Thymus (tissue), 11 donors: ENCODE measurements at regions not wholly inside any gene's neighbourhood (a gene's known extent, or its start where the extent isn't known, plus 50 kb on each side); places are given as distances from the start of the nearest gene placed in this dataset.

Experiments used
- DNase-seq, 9 donors: peaks; one replicate each; pipeline ENCODE4 v3.0.0-alpha.2; 2013; ENCODE audit warnings: low spot score in 9 of 9, low read depth in 6 of 9, missing footprints in 1 of 9
- H3K27ac ChIP-seq, 2 donors: one replicate each; pipeline ENCODE4 v1.5.1; 2013; ENCODE audit warnings: control low read depth in 1 of 2, low read depth in 1 of 2, low read length in 1 of 2, mild to moderate bottlenecking in 1 of 2, moderate library complexity in 1 of 2
- H3K27me3 ChIP-seq, 2 donors: one replicate each; pipeline ENCODE4 v1.5.1; 2013; ENCODE audit warnings: low read length in 1 of 2; ENCODE audit not compliant: control insufficient read depth in 2 of 2, insufficient read depth in 1 of 2
- H3K36me3 ChIP-seq, 2 donors: one replicate each; pipeline ENCODE4 v1.5.1; 2013; ENCODE audit warnings: low read length in 1 of 2, mild to moderate bottlenecking in 1 of 2, moderate library complexity in 1 of 2; ENCODE audit not compliant: control insufficient read depth in 2 of 2, insufficient read depth in 2 of 2
- H3K4me1 ChIP-seq, 2 donors: one replicate each; pipeline ENCODE4 v1.5.1; 2013; ENCODE audit warnings: low read length in 2 of 2; ENCODE audit not compliant: control insufficient read depth in 2 of 2, insufficient read depth in 2 of 2
- H3K4me3 ChIP-seq, 2 donors: one replicate each; pipeline ENCODE4 v1.5.1; 2013; ENCODE audit warnings: low read length in 2 of 2, control low read depth in 1 of 2, mild to moderate bottlenecking in 1 of 2
- H3K9me3 ChIP-seq, 2 donors: one replicate each; pipeline ENCODE4 v1.5.1; 2013; ENCODE audit warnings: low read length in 1 of 2, mild to moderate bottlenecking in 1 of 2; ENCODE audit not compliant: control insufficient read depth in 2 of 2, insufficient read depth in 1 of 2
- WGBS: extraction: QIAGEN DNeasy Blood & Tissue Kit; methylation state at CpG from one replicate; pipeline ENCODE4 v1.1.7; 2013; 5-methylcytosine and 5-hydroxymethylcytosine counted together
- donor health status: healthy.

DNA sequence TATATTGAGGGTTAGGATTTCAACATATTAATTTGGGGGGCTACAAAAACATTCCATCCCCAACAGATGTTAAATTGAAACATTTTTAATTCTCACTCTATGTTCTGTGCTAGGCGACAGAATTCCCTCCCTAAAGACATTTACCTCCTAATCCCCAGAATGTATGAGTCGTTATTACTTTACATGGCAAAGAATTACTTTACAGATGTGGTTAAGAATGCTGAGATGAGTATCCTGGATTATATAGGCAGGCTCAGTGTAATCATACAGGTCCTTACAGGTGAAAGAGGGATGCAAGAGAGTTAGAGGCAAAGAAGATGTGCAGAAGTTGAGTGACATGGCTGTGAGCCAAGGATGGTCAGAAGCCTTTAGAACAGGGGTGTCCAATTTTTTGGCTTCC lies 974.1 kb upstream of the ACVR2A start:
- H3K9me3 ChIP-seq = no peaks in the 10 kb centered on the region
- no peak for DNase-seq
- no peak overlapping the region for H3K27ac ChIP-seq
- no peak overlapping the region for H3K4me3 ChIP-seq
- H3K27me3 ChIP-seq = no peaks in the 10 kb centered on the region
- H3K4me1 ChIP-seq = no peaks in the 10 kb centered on the region
- 94% methylated on average over 2 of the region's 2 CpGs for WGBS
- H3K36me3 ChIP-seq = no peaks in the 10 kb centered on the region

DNA sequence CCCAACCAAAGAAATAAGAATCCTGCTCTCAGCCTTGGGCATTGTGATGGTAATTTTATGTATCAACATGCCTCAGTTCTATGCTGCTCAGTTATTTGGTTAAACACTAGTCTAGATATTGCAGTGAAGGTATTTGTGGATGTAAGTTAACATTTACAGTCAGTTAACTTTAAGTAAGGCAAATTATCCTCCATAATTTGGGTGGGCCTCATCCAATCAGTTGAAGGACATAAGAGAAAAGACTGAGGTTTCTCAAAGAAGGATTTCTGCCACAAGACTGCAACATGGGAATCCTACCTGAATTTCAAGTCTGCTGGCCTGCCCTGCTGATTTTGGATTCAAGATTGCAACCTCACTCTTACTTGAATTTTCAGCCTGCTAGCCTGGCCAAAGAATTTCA lies 975.5 kb upstream of the ACVR2A start:
- H3K9me3 ChIP-seq = no peaks in the 10 kb centered on the region
- H3K36me3 ChIP-seq = no peaks in the 10 kb centered on the region
- no peaks in the 10 kb centered on the region for H3K4me1 ChIP-seq
- no peak for DNase-seq
- no peaks in the 10 kb centered on the region for H3K27me3 ChIP-seq
- H3K27ac ChIP-seq = no peak overlapping the region
- H3K4me3 ChIP-seq = no peak overlapping the region

DNA sequence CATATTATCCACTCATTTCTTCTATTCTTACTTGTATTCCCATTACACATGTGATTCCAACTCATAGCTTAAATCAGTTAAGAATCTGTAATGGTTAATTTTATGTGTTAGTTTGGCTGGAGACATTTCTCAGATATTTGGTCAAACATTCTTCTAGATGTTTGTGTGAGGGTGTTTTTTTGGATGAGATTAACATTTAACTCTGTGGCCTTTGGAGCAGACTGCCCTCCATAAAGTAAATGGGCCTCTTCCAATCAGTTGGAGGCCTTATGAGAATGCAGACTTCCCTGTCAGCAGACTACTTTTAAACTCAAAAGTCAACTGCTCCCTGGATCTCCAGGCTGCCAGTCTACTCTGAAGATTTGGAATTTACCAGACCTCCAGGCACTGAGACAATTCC lies 976.8 kb upstream of the ACVR2A start:
- no peak overlapping the region for H3K27ac ChIP-seq
- DNase-seq = no peak

DNA sequence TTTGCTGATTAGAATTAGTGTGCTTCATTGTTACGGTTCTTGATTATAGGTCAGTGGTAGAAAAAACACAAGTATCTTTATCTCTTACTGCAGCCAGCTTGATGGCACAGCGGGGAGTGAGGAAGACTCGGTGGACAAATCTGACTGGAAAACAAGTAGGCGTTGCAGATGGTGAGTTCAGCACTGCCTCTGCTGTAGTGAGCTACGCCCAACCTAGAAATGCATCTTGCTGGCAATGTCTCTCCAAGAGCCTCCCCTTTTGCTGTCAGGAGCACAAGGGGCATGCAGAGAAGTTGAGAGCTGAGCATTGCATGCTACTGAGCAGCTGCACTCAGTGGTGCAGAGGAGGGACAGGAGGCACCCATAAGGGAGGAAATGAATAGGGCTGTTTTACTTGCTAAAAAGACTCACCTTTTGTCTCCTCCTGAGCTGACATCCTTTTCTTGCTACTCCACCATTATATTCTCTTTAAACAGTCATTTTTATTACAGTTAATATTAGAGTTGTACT lies 977.3 kb upstream of the ACVR2A start:
- no peak overlapping the region for H3K4me3 ChIP-seq
- H3K27me3 ChIP-seq = no peaks in the 10 kb centered on the region
- no peaks in the 10 kb centered on the region for H3K4me1 ChIP-seq
- peaks cover 0 to 3% of the 10 kb centered on the region in 2 donors for H3K9me3 ChIP-seq
- no peak overlapping the region for H3K27ac ChIP-seq
- no peak for DNase-seq
- WGBS = 96% methylated on average over 5 of the region's 5 CpGs
- no peaks in the 10 kb centered on the region for H3K36me3 ChIP-seq

More for the DNA sequence above, 976.8 kb upstream of the ACVR2A start:
- peaks cover 0 to 3% of the 10 kb centered on the region in 2 donors for H3K9me3 ChIP-seq
- H3K4me3 ChIP-seq = no peak overlapping the region
- H3K36me3 ChIP-seq = no peaks in the 10 kb centered on the region
- no peaks in the 10 kb centered on the region for H3K4me1 ChIP-seq
- no peaks in the 10 kb centered on the region for H3K27me3 ChIP-seq

GRCh38 chr2:146853741-146854444 lies 990.9 kb upstream of the ACVR2A start:
- Histone ChIP-seq H3K27me3 (no peaks in the 10 kb centered on the region), H3K36me3 (no peaks in the 10 kb centered on the region), H3K4me1 (no peaks in the 10 kb centered on the region), H3K4me3 (no peak overlapping the region), H3K27ac (no peak overlapping the region), H3K9me3 (no peaks in the 10 kb centered on the region)
- WGBS = 86% methylated on average over 2 of the region's 2 CpGs
- no peak for DNase-seq

GRCh38 chr2:146852661-146853060 lies 992.2 kb upstream of the ACVR2A start:
- Histone ChIP-seq H3K9me3 (no peaks in the 10 kb centered on the region), H3K4me3 (no peak overlapping the region), H3K4me1 (no peaks in the 10 kb centered on the region), H3K27me3 (no peaks in the 10 kb centered on the region), H3K27ac (no peak overlapping the region), H3K36me3 (no peaks in the 10 kb centered on the region)
- no peak for DNase-seq
- 94% methylated on average over 1 of the region's 1 CpG for WGBS

GRCh38 chr2:146850746-146851145 lies 994.1 kb upstream of the ACVR2A start:
- 95% methylated on average over 3 of the region's 3 CpGs for WGBS

GRCh38 chr2:146847846-146848245 lies 997.0 kb upstream of the ACVR2A start:
- no peaks in the 10 kb centered on the region for H3K4me1 ChIP-seq
- no peaks in the 10 kb centered on the region for H3K36me3 ChIP-seq
- H3K9me3 ChIP-seq = no peaks in the 10 kb centered on the region
- H3K27me3 ChIP-seq = no peaks in the 10 kb centered on the region
- no peak overlapping the region for H3K4me3 ChIP-seq
- DNase-seq = no peak
- no peak overlapping the region for H3K27ac ChIP-seq

More at GRCh38 chr2:146850746-146851145, 994.1 kb upstream of the ACVR2A start:
- DNase-seq = no peak
- no peaks in the 10 kb centered on the region for H3K4me1 ChIP-seq
- no peaks in the 10 kb centered on the region for H3K9me3 ChIP-seq
- no peak overlapping the region for H3K4me3 ChIP-seq
- no peak overlapping the region for H3K27ac ChIP-seq
- H3K27me3 ChIP-seq = no peaks in the 10 kb centered on the region
- no peaks in the 10 kb centered on the region for H3K36me3 ChIP-seq

GRCh38 chr2:146844226-146844990 lies 1000.4 kb upstream of the ACVR2A start:
- Histone ChIP-seq H3K9me3 (no peaks in the 10 kb centered on the region), H3K4me1 (no peaks in the 10 kb centered on the region), H3K36me3 (no peaks in the 10 kb centered on the region), H3K4me3 (no peak overlapping the region), H3K27me3 (no peaks in the 10 kb centered on the region), H3K27ac (no peak overlapping the region)
- WGBS = 94% methylated on average over 6 of the region's 6 CpGs
- no peak for DNase-seq
